NB4 (cell line): ENCODE measurements at regions not wholly inside any gene's neighbourhood (a gene's known extent, or its start where the extent isn't known, plus 50 kb on each side); places are given as distances from the start of the nearest gene placed in this dataset.

ENCODE experiments used
- DNase-seq: peaks from one replicate; pipeline ENCODE4 v3.0.0; 2010; ENCODE audit warnings: low read depth
- H3K4me3 ChIP-seq: one replicate; pipeline ENCODE4 v1.5.1; 2011; ENCODE audit warnings: mild to moderate bottlenecking, low read depth, low read length, moderate library complexity
- CTCF ChIP-seq: IDR thresholded peaks from one replicate; pipeline ENCODE4 v1.5.1; 2012; ENCODE audit warnings: low read depth, low read length
- MAX ChIP-seq: IDR thresholded peaks from 2 replicates; pipeline ENCODE4 v1.6.1; 2011; ENCODE audit warnings: low read depth, low read length
- MYC ChIP-seq: IDR thresholded peaks from 2 replicates; pipeline ENCODE4 v1.6.1; 2011; ENCODE audit warnings: low read depth, low read length
- POLR2A ChIP-seq: IDR thresholded peaks from 2 replicates; pipeline ENCODE4 v1.6.1; 2011; ENCODE audit warnings: mild to moderate bottlenecking; ENCODE audit not compliant: insufficient read length; ENCODE audit errors: extremely low read depth

- TF ChIP-seq CTCF (no peak), MYC (no peak), MAX (no peak), POLR2A (no peak)
- H3K4me3 ChIP-seq = no peak overlapping the region
- DNase-seq = no peak
These were observed 420.1 kb downstream of the GJA1 start for GRCh38 chr6:121855521-121855920.

DNA sequence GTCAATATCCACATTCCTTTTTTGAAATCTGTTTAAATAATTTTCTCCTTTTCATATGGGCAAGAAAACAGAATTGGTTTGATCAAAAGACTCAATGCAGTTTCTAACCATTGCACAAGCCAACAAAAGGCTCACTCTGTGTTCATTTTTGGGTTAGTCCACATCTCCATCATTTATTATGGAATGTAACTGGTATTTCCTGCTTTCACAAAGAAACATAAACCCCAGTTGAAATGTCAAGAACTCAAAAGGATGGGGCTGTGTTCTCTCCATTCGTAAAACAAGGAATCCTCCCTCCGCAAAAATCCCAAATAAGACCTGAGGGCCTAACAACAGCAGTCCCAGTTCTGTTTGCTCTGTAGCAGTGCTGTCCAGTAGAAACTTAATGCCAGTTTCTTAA lies 420.9 kb downstream of the GJA1 start:
- no peak for TF ChIP-seq POLR2A
- TF ChIP-seq CTCF = no peak
- no peak for TF ChIP-seq MAX
- TF ChIP-seq MYC = no peak
- no peak overlapping the region for H3K4me3 ChIP-seq
- DNase-seq = no peak

GRCh38 chr6:121857551-121857950 lies 422.1 kb downstream of the GJA1 start:
- DNase-seq = no peak
- no peak overlapping the region for H3K4me3 ChIP-seq
- no peak for TF ChIP-seq MYC
- no peak for TF ChIP-seq MAX
- no peak for TF ChIP-seq POLR2A
- TF ChIP-seq CTCF = no peak

DNA sequence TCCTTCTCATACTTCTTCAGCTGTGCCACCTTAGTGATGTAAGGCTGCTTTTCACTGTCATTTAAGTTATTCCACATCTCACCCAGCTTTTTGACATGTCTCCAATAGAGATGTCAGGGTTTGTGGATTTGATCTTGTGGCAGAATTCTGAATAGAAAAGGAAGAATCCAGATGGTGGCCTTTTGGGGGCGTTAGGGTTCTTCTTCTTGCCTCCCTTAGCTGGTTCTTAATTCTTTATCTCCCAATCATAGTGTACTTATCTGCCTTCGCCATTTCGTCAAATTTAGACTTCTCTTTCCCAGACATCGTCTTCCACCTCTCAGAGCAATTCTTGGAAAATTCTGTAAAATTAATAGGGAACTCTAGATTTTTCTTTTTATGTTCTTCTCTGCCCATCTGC lies 422.9 kb downstream of the GJA1 start:
- TF ChIP-seq CTCF (no peak), MYC (no peak), POLR2A (no peak), MAX (no peak)
- H3K4me3 ChIP-seq = no peak overlapping the region
- DNase-seq = no peak

DNA sequence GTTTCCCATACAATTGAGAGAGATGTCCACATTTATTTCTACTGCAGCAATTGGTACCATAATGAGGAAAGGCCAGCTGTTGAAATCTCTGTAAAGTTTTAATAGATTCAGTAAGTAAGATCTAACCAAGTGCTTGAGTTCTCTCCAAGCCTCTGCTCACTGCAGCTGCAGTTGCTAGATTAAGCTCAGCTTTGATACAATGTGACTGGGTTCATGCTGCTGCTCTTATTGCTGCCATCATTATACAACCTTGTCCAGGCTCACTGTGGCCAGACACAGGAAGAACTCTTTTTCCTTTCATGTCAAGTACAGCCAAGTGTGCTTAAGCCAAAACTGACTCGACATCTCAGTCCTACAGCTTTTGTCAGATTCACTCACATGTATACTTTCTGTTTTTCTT lies 423.5 kb downstream of the GJA1 start:
- TF ChIP-seq CTCF (no peak), POLR2A (no peak), MAX (no peak), MYC (no peak)
- no peak for DNase-seq
- no peak overlapping the region for H3K4me3 ChIP-seq

DNA sequence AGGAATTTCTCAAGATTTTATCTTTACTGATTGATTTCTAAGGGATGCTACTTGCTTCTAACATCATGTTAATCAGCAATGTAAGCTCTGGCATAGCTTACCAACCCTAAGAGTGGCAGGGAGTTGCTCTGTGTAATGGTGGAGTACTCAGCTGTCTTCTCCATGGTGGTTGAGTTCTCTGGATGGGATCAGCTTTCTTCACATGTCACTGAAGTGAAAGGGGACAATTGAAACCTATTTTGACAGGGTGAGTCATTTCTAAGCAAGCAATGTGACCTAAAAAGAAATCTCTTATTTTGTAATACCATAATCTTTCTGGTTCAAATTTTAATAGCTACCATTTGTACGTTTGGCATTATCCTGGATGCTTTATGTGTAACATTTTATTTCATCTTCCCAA lies 430.4 kb downstream of the GJA1 start:
- H3K4me3 ChIP-seq = no peak overlapping the region
- TF ChIP-seq MYC = no peak
- TF ChIP-seq CTCF = no peak
- no peak for TF ChIP-seq POLR2A
- TF ChIP-seq MAX = no peak
- no peak for DNase-seq
